ENCODE measurements at regions not wholly inside any gene's neighbourhood (a gene's known extent, or its start where the extent isn't known, plus 50 kb on each side); places are given as distances from the start of the nearest gene placed in this dataset.

DNA sequence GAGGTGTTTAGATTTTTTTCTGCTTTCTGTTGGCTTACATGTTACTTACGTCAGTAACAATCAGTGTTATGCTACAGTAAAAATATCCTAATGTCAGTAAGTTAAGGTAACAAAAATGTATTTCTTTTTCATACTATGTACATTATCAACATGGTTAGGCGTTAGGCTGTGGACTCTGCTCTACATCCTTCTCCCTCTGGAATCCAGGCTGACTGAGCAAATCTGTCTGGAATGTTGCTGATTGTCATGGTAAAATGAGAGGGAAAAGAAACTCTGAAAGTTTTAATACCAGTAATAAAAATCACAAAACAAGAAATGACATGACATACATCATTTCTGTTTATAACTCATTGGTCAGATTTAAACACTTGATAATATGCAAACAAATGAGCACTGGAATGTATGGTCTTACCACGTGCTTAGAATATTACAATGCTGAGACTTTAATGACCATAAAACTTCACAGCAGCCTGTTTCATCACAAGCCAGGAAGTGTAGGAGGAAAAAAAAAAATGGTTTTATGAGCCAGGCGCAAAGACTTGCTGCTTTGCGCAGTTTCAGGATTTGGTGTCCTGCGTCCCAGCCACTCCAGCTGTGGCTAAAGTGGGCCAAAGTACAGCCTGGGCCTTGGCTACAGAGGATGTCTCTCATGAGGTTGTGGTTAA is 252.4 kb downstream of the FSIP2 start:
- no peak for DNase-seq
- ATAC-seq, result no peak

DNA sequence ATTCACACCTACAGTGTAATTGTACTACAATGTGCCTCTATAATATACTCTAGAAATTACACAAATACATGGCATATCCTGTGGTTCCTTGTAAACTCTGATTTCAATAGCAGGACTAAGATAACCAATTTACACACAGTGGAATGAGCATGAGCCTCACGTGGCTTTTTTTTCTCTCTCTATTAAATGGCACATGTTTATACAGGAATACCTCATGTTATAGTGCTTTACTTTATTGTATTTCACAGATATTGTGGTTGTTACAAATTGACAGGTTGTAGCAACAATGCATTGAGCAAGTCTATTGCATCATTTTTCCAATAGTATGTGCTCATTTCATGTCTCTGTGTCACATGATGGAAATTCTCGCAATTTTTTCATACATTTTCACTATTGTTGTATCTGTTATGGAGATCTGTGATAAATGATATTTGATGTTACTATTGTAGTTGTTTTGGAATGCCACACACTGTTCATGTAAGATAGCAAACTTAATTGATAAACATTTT is 260.0 kb downstream of the FSIP2 start:
- ATAC-seq, result no peak
- DNase-seq, result no peak

DNA sequence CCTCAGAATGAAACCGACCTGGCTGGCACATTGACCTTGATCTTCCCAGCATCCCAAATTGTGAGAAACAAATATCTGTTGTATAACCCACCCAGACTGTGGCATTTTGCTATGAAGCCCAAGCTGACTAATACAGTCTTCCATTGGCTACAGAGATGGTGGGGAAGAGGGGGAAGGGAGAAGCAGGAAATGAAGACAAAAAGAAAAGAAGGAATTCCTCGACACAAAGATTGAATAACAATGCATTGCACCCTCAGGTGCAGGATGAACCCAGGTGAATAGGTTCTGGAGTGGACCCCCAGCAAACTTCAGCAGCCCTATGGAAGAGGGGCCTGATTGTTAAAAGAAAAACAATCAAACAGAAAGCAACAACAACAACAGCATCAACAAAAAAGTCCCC is 270.7 kb downstream of the FSIP2 start:
- DNase-seq, result no peak
- no peak for ATAC-seq

DNA sequence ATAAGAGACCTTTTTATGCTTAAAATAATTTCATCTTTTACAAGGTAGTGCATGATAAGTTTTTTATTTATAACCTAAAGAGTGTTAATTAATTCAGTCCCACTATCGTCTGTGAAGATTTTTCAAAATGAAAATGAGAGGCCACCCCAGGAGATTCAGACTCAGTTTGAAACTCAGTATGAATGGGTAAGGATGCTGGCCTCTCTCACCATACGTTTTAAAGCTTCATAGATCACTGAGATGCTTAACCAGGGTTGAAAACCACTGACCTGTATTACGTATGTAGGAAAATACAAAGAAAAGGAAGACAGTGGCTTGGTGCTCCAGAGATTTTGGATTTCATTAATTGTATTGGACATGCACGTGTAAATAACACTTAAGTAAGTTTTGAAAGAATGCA is 278.7 kb downstream of the FSIP2 start:
- ATAC-seq (no peak), DNase-seq (no peak)

DNA sequence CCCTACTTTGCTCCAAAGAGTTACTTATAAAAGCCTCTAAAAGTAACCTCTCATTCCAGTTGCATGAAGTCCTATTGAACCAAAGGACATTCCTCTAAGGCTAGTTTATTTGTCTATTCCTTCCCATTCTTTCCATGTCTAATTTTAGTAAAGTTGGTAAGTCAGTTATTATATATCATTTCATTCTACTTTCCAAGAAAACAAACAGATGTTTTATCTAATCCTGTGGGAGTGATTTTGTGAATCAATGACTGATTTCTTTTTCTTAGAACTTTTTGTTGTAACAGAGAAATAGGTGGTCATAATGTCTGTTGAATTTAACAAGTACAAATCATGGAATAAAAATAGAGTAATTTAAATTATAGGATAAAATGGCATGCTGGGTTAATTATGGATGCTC is 286.3 kb downstream of the FSIP2 start:
- ATAC-seq, result no peak

DNA sequence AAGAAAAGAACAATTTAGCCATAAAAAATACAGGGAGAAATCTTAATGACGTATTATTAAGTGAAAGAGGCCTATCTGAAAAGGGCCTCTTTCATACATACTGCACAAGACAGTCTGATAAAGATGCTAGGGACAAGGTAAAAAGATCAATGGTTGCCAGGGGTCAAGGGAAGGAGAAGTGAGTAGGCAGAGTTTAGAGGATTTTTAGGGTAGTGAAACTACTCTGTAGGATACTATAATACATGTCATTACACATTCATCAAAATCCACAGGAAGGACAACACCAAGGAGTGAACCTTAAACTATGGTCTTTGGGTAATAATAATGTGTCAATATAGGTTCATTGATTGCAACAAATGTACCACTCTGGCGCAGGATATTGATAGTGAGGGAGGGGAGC is 289.3 kb downstream of the FSIP2 start:
- DNase-seq (no peak), ATAC-seq (no peak)

More for the DNA sequence above, 286.3 kb downstream of the FSIP2 start:
- no peak for DNase-seq

DNA sequence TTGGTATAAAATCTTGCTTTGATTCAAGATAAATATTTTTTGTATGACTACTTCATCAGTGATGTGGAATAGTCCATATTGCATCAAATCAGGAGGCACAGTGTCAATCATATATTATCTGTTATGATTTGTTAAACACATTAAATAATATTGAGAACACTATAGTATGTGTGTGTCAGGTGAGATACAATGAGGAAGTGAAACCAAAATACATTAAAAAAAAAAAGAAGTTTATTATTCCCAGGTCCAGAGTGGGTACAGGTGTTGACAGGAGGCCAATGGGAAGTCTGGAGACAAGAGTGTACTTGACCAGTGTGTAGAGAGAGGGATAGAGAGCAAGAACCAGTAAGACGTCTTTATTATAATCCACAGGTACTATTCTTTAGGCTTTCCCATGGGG is 292.6 kb downstream of the FSIP2 start:
- no peak for ATAC-seq

DNA sequence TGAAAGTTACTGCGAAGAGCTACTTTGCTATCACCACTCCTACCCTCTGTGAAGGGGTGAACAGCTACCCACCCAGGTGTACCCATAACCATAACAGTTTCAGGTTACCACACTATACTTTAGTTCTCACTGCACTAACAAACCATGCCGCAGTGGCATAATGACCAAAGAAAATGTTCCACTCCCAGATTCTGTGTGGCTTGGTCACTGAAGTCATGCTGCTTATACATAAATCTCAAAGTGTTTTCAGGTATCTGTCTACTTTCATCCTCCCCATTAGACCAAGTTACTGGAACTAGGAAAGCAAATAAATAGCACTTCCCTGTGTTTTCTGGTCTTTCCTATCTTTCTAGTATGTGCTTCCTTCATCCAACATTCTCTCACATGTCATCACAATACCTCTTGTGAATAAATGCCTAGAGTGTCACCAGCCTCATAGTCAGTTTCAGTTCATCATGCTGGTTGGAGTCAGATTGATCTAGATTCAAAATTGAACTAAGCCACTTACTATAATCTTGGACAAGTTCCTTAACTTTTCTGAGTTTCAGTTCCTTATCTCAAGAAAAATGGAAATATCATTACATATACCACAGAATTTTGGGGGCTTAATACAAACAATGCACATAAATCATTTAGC is 293.6 kb downstream of the FSIP2 start:
- ATAC-seq, result no peak

More for the DNA sequence above, 292.6 kb downstream of the FSIP2 start:
- no peak for DNase-seq

DNA sequence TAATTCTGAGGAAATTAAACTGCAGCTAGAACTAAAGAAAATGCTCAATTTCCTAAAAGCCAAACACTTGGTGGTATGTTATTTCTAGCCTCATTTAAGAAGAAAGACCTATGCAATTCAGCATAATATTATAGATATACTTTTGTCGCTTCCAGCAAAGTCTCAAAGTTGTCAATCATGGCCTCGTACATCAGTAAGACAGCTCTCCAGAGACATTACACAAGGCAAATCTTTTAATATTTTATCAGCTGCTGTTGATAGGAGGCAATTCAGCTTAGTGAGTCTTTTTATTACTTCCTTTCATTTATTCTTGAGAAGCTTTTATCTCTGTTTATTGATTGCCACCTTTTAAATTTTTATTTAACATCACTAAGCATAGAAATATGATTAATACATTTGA is 294.3 kb downstream of the FSIP2 start:
- no peak for DNase-seq
- no peak for ATAC-seq

More for the DNA sequence above, 293.6 kb downstream of the FSIP2 start:
- no peak for DNase-seq

DNA sequence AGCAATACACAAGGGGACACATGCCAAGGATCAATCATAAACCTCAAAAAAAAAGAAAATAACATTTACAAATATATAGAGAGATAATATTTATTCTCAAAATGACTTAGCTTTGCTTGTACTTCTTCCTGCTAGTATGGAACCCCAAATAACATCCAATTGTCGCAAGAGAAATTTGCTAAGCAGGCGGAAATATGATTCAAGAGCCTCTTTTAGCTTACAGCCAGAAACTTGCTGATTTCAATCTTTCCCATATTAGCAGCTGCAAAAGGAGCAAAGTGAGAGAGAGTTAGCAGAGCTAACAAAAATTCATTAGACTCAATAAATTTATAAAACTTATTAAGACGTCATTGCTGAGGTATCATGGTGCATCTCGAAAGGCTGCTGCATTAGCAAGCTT is 294.9 kb downstream of the FSIP2 start:
- no peak for ATAC-seq
- DNase-seq, result no peak

DNA sequence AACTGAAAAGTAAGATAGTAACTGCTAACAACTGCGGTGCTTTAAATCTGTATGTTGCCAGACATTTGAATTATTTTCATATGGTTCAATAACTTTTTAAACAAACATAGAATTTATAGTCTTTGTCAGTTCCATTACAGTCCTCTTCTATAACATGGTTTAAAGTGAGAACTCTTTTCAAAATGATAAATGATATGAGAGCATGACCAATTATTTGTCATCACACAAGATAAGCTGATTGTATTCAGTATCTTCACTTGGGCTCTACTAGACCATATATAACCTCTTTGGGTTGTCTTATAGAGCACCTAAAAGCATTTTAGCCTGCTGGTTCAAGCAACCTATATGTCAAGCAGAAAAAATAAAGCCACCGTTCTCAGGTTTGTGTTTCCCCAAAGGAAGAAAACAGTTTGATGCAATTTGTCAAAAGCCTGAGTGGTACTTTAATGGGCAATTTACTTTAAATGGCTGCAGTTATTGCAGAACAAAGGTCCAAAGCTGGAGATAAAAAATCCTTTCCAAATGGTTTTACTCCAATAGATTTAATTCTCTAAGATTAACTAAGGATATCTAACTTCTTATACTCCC is 298.4 kb downstream of the FSIP2 start:
- ATAC-seq, result no peak
- DNase-seq, result no peak

DNA sequence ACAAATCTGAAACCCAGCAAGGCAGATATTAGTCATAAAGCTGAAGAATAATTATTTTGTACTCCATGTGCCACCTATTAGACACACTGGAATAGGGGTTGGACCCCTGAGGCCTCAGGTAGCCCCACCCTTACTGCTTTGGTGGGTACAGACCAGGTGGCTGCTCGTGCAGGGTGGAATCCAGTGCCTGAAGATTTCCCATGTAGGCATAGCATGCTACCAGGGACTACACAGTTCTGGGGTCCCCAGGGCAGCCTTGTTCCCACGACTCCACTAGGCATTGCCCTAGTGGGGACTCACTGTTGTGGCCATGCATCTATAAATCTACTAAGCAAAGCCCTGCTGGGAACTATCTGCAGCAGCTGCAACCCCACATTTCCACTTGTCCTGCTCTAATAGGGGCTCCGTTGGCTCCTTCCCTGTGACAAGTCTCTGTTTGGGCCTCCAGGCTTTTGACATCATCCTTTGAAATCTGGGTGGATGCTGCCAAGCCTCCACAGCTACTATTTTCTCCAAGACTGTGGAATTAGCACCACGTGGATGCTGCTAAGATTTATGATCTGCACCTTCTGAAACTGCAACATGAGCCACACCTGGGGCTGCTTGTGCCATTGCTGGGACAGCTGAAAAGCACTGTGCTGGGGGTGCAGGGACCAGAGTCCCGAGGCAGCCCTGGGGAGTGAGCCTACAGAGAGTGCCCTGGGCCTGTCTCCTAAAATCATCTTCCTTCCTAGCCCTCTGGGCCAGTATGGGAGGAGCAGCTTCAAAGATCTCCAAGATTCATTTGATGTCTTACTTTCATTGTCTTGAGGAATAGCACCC is 303.8 kb downstream of the FSIP2 start:
- DNase-seq, result no peak
- no peak for ATAC-seq

DNA sequence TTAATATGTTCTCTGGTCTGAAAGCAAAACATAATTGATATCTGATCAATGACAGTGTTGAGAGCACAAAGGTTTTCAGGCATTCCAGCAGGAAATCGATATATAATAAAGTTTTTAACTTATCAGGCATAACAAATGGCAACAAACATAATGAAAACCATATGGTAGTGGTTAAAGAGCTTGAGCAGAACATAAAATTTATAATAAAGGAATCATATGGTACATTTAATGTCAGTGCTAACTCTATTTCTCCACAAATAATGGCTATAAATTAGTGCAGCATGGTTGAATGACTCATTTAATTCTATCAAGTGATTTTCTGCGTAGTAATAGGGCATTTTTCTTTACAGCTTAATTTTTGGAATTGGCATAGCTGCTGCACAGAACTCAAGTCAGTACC is 306.2 kb downstream of the FSIP2 start:
- DNase-seq, result no peak
- ATAC-seq, result no peak

DNA sequence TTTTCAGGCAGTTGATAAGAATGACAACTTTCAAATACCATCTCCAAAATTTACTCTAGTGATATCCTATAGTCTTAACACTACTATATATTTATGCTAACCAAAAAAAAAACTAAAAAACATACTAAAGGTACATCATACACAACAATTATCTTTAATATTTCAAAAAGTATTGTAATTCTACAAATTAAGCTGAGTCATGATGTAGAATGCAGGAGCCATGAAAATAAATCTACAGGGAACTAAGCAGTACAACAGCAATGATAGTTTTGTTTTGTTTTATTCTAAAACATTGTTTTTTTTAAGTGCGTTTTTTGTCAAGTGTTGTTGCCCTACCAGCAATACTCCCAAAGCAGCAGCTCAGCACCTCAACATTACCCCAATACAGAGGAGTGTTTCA is 314.3 kb downstream of the FSIP2 start:
- no peak for DNase-seq
- no peak for ATAC-seq

DNA sequence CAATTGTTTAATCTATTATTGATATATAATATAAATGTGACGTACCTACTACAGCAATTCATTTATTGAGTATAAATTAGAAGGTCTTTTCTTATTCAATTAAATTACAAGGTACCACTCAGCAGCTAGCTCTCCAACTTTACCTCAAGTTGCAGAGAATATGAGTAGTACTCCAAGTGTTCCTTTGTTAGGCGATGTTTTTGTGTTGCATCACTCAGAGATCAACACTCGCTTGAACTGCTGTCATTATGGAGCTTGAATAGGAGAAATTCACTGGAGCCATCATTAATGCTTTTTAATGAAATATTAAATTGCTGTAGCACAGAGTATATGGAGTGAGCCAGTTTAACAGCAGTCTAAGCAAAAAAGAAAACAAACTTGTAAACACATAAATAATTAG is 320.0 kb downstream of the FSIP2 start:
- ATAC-seq, result no peak
- DNase-seq, result no peak

DNA sequence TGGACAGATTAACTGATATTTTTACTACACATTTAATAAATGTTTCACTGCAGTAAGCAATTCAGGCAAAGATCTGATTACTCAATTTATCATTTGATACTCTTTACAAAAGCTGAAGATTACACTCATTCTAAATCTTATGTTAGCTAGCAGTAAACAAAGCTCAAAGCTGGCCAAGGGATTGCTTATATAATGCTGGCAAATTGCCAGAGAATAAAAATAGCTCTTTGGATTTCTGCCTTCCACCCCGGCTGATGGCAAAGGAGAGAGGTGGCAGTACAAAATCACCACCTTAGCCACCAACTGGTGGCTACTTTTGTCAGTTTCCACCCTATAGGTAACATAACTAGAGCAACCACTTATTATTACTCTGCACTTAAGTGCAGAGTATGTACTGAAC is 320.5 kb downstream of the FSIP2 start:
- DNase-seq (no peak), ATAC-seq (no peak)

DNA sequence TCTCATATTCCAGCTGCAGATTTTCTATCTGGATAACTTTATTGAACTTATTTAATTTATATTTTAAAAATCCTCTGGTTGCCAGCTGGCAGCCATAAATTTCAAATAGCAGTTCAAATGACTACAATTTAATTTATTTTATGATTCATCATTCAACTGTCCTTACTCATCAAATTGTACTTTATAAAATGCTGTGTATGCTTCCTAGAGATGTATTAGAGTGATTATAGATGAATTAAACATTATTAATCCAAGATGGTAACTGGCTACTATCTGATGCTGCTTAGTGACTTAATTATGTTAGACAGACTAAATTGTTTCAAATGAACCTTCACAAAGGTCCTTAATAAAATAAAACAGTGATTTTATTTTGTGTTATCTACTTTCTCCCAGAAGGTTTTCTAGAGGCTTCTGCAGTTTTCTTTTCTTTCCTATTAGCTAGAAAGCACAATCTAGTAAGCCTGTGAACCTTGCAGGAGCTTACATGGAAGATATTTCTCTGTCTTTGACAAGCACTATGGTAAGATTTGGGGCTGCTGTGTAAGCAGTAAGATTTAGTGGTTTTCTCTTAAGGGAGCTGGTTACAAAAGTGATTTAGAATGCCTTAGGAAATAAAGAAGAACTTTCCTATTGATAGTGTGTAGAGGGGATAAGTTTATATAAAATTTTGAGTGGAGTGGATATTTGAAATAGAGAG is 322.3 kb downstream of the FSIP2 start:
- DNase-seq (no peak), ATAC-seq (no peak)

DNA sequence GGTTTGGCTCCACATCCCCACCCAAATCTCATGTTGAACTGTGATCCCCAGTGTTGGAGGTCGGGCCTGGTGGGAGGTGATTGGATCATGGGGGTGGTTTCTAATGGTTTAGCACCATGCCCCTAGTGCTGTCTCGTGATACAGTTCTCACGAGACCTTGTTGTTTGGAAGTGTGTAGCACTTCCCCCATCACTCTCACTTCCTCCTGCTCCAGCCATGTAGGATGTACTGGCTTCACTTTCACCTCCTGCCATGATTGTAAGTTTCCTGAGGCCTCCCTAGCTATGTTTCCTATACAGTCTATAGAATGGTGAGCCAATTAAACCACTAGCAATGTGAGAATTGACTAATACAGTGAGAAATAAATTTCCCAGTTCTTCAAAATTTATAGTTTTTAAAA is 325.9 kb downstream of the FSIP2 start:
- DNase-seq (no peak), ATAC-seq (no peak)

DNA sequence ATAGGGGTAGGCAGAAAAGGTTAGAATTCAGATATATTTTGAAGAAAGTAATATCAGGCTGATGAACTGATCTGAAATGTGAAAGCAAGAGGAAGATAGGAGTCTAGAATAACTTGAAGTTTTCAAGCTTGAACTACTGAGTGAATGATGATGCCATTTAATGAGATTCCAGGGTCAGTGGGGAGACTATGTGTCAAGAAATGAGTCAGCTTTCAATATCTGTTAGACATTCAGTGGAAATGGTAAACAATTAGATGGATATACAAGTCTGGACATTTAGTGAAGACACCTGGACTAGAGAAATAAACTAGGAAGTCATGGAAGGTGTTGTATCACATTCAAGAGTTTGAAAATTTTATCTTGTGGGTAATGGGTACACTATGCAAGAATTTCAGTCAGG is 326.9 kb downstream of the FSIP2 start:
- ATAC-seq (no peak), DNase-seq (no peak)

DNA sequence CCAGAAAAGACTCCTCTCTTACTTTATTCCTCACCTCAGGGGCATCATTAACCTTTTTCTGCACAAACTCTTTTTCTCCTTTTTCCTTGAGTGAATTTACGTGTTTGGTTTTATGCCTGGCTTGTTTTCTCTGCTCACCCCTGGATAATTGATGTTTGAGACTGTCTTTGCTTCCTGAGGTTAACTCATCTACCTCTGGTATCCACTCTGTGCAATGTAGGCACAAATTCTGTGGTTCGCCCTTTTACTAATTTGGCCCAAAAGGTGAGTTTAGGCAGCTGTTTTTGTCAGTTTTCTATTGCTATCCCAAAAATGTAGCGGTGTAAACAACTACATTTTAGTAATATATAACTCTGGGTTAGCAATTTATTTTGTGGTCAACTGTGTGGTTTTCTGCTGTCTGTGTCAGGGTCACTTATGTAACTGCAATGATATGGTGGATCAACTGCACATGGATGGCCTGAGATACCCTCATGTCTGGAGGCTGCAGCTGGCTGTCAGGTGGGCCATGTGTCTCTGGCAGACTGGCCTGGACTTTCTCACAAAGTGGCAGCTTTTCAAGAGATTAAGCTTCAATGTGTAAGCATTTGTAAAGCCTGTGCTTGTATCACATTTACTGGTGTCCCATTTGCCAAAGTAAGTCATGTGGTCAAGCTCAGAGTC is 329.7 kb downstream of the FSIP2 start:
- DNase-seq, result no peak
- no peak for ATAC-seq

DNA sequence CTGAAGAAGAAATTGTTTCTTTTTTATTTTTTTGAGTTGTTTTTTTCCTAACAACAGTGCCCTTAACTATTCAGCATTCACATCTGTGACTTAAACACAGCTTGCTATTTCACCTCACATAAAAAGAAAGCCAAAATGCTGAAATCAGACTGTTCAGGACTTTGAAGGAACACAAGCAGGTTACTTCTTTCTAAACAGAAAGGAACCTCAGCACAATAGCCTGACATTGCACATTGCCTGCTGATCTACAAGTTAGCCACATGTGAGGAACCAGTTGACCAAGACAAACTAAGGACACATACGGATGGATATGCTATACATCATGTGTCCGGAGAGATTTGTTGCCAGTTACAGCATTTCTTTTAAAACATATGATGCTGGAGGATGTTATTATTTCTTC is 331.1 kb downstream of the FSIP2 start:
- DNase-seq (no peak), ATAC-seq (no peak)

DNA sequence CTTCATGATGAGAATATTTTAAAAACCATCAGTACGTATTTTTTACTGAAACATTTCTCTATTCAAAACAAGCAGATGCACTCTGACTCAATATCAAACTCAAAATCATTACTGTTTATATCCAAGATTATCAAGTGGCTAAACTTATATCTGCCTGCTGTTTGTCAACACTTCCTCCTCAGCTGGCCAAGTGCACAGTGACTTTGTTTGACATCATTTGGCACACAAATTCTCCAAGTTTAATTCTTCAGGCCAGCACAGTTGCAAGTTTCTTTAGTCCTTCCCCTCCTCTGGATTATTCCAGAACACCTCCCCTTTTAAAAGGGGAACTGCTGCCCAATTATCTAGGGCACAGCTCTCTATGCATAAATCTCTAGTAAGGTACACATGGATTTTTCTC is 346.6 kb downstream of the FSIP2 start:
- ATAC-seq, result no peak
- DNase-seq, result no peak
